HG03354 (cell line): ENCODE measurements at regions not wholly inside any gene's neighbourhood (a gene's known extent, or its start where the extent isn't known, plus 50 kb on each side); places are given as distances from the start of the nearest gene placed in this dataset.

Source experiments
- ATAC-seq: cut with Tn5 transposase; IDR thresholded peaks from one replicate; pipeline ENCODE4 v1.9.1; 2021; ENCODE audit warnings: mild to moderate bottlenecking; ENCODE audit not compliant: unreplicated experiment, poor library complexity, severe bottlenecking

GRCh38 chr2:144170179-144170578 is 349.7 kb downstream of the ZEB2 start:
- ATAC-seq, result no peak

- ATAC-seq, result no peak
These were observed 353.2 kb downstream of the ZEB2 start for GRCh38 chr2:144166743-144167142.

DNA sequence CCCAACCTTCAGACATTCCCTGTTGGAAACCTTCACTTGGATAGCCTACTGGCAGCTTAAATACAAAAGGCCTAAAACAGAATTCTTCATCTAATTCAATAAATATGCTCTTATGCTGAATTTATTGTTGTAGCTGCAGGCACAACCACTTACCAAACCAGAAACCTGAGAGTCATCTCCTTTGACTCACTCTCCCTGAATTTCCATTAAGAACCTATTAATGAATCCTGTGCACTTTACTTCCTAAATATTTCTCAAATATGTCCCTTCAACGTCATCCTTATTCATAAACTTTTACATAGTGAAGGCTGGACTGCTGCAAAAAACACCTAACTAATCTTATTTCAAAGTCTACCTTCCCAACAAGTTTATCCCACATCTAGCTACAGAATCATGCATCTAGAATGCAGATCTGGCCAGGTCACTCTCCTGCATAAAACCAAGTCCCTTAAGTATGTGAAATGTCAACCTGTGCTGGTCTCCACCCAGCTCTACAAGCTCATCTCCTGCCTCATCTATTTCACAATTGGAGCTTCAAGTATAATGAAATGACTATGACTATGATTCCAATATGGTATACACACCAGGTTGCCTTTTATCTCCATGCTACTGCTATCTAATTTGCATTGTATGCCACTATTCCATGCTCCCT is 354.2 kb downstream of the ZEB2 start:
- no peak for ATAC-seq

GRCh38 chr2:144163592-144163991 is 356.3 kb downstream of the ZEB2 start:
- no peak for ATAC-seq

GRCh38 chr2:144162652-144163051 is 357.3 kb downstream of the ZEB2 start:
- peak; percentile 69 for ATAC-seq

GRCh38 chr2:144161061-144161460 is 358.9 kb downstream of the ZEB2 start:
- ATAC-seq, result no peak

DNA sequence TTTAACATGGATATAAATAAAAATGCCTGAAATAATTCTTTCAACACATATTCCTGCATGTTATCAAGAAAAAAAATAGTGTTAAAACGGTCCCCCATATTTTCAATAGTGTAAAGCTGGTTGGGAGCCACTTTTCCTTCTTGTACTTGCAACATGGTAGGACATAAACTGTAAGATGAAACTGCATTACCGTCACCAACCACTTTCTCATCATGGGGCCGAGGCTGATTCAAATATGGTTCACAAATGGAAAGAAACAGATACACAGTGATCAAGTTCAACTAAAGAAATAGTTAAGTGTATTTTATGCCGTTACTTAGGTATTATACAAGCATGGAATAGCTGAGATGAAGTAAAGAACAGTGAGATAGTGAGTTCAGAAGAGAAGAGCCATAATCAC is 360.7 kb downstream of the ZEB2 start:
- no peak for ATAC-seq

- ATAC-seq, result no peak
These were observed 361.8 kb downstream of the ZEB2 start for GRCh38 chr2:144158096-144158495.

GRCh38 chr2:144156736-144157640 is 362.9 kb downstream of the ZEB2 start:
- no peak for ATAC-seq

GRCh38 chr2:144154205-144154604 is 365.7 kb downstream of the ZEB2 start:
- no peak for ATAC-seq

GRCh38 chr2:144152817-144153271 is 367.1 kb downstream of the ZEB2 start:
- no peak for ATAC-seq

GRCh38 chr2:144151851-144152250 is 368.1 kb downstream of the ZEB2 start:
- ATAC-seq, result no peak

DNA sequence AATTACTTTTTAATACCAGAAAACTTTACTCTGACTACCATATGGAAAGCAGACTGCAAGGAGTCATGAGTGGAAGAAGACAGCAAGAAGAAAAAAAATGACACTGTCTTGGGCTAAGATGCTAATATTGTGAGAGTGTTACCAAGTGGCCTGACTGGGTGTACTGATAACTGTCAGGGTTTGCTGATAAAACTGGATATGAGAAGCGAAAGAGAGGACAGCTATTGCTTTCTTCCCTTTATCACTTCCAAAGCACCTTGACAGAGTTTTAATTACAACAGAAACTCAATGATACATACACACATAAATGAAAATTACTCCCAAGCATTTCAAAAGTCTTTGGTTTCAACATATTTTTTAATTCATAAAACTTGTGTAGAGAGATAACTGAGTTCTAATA is 368.5 kb downstream of the ZEB2 start:
- ATAC-seq, result no peak

GRCh38 chr2:144147356-144147755 is 372.6 kb downstream of the ZEB2 start:
- ATAC-seq, result no peak

- ATAC-seq, result no peak
These were observed 373.0 kb downstream of the ZEB2 start for GRCh38 chr2:144146876-144147275.

DNA sequence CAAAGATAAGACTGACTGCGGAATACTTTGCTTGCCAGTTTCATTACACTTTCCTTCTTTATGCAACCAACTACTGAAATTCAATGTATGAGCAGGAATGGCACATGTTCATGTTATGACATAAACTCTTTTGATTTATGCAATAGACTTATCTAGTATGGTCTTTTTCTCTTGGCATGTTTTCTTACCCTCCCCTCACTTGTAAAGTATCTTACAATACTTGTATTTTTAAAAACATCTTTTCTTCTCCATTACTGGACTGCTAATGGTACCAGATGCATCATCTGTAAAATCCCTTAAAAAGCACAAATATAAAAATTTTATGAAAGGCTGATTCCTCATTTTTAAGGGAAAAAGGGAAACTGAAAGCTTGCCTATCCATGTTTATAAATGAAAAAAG is 373.8 kb downstream of the ZEB2 start:
- ATAC-seq, result no peak

DNA sequence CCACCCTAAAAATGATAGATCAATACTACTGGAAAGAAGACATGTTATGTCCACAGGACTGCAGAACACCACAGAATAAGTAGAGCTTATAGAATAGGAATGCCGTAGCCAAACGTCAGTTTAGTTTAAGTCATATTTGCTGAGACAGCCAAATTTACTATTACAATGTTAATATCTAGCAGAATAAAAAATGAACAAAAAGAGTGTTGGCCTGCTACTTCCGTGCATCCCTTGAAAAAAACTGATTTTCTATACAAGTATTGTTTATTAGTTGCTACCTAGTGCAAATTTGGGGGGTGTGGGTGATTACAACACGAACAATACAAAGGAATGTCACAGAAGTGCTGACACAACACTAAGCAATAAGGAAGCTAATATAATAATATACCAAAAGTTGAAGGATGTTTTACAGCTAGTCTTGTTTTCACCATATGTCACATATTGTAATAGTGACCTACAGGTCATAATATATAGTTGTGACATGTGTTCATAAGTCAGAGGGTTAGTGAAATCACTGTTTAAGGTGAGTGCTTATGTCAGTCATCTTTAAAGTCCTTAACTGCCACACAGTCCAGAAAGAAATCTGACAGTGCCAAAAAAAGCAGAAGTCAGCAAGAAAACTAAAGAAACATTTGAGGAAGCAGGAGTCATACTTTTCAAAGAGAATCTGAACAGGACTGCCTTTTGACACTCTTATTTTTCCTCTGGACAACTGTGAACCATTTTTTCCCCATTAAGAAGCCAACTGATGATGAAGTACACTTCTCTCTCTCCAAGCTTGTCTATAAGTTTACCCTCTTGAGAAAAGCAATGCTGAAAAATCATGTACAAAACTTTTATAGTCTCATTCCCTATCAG is 376.4 kb downstream of the ZEB2 start:
- ATAC-seq, result no peak

GRCh38 chr2:144140891-144141290 is 379.0 kb downstream of the ZEB2 start:
- no peak for ATAC-seq

DNA sequence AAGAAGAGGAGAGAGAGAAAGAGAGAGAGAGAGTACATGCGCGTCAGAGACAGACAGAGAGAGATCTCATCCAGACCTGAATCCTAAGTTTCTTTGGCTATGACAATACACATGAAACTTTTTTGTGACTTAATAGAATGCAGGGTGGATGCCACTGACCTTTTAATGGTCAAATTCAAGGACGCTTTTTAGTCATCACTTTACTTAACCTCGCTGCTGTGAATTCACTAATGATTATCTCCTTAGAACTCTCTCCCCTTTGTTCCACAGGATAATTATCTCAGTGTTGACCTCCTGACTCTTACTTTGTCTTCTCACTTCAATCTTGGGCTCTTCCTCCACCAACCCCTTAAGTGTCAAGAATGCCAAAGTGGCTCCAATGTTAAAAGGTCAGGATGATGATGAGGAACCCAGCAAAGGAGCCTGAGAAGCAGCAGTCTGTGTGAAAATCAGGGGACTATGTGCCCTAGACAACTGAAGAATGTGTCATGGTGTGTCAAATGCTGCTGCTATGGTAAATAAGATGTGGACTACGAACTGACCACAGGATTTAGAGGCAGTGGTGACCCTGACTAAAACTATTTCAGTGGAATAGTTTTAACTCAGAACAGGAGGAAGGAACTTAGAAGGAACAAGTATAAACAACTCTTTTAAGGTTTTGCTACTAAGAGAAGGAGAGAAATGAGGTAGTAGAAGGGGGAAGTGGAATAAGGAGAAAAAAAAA is 382.1 kb downstream of the ZEB2 start:
- ATAC-seq, result no peak

GRCh38 chr2:144137272-144137671 is 382.6 kb downstream of the ZEB2 start:
- ATAC-seq, result no peak
